ENCODE measurements at regions not wholly inside any gene's neighbourhood (a gene's known extent, or its start where the extent isn't known, plus 50 kb on each side); places are given as distances from the start of the nearest gene placed in this dataset.
"Not testable (repeated sequence)": the region's sequence is repeated elsewhere in the genome, so short reads cannot be mapped to it uniquely, and the experiment has no call there.

GRCh38 chr13:73810647-73811046 lies 323.6 kb downstream of the KLF12 start:
- TF ChIP-seq PPARA (CRISPR knock-in tag; IDR thresholded peaks at IDR 0.05; ENCODE audit: borderline replicate concordance) = no peak
- no peak for TF ChIP-seq ZNF8 (CRISPR knock-in tag; IDR thresholded peaks at IDR 0.05)
- TF ChIP-seq TCF4 (CRISPR knock-in tag; IDR thresholded peaks at IDR 0.05; ENCODE audit: borderline replicate concordance) = no peak
- no peak for ATAC-seq

GRCh38 chr13:73809561-73809960 lies 324.6 kb downstream of the KLF12 start:
- ATAC-seq = no peak
- TF ChIP-seq SNAI2 (CRISPR knock-in tag; IDR thresholded peaks at IDR 0.05) (no peak), CSRNP3 (CRISPR knock-in tag; IDR thresholded peaks at IDR 0.05) (no peak), ZNF565 (CRISPR knock-in tag; conservative IDR thresholded peaks at IDR 0.05; ENCODE audit: low read depth) (no peak), ZNF70 (CRISPR knock-in tag; IDR thresholded peaks at IDR 0.05) (no peak), POU6F1 (CRISPR knock-in tag; IDR thresholded peaks at IDR 0.05; ENCODE audit: borderline replicate concordance, low read depth) (no peak), PATZ1 (CRISPR knock-in tag; IDR thresholded peaks at IDR 0.05; ENCODE audit: borderline replicate concordance) (no peak), ZFP30 (CRISPR knock-in tag; IDR thresholded peaks at IDR 0.05) (no peak)

- ATAC-seq = no peak
- TF ChIP-seq ZNF70 (CRISPR knock-in tag; IDR thresholded peaks at IDR 0.05) (no peak), BACH2 (CRISPR knock-in tag; IDR thresholded peaks at IDR 0.05; ENCODE audit: borderline replicate concordance) (no peak), ZNF565 (CRISPR knock-in tag; conservative IDR thresholded peaks at IDR 0.05; ENCODE audit: low read depth) (no peak), CREB5 (CRISPR knock-in tag; IDR thresholded peaks at IDR 0.05; ENCODE audit: low read depth) (no peak), TCF4 (CRISPR knock-in tag; IDR thresholded peaks at IDR 0.05; ENCODE audit: borderline replicate concordance) (no peak), OSR1 (CRISPR knock-in tag; IDR thresholded peaks at IDR 0.05) (no peak), ISL1 (CRISPR knock-in tag; IDR thresholded peaks at IDR 0.05) (no peak), TSHZ2 (CRISPR knock-in tag; IDR thresholded peaks at IDR 0.05) (no peak)
Measured at GRCh38 chr13:73808318-73808717, 325.9 kb downstream of the KLF12 start.

- ATAC-seq = not testable (repeated sequence)
Measured at GRCh38 chr13:73805326-73805958, 328.8 kb downstream of the KLF12 start.

GRCh38 chr13:73803997-73804396 lies 330.2 kb downstream of the KLF12 start:
- ATAC-seq = peak; percentile 86
- TF ChIP-seq ZC3H10 (CRISPR knock-in tag; IDR thresholded peaks at IDR 0.05) (no peak), ISL1 (CRISPR knock-in tag; IDR thresholded peaks at IDR 0.05) (peak; percentile 39; the same call in 1 of the 2 replicates)
